H1 (cell line): ENCODE measurements at regions not wholly inside any gene's neighbourhood (a gene's known extent, or its start where the extent isn't known, plus 50 kb on each side); places are given as distances from the start of the nearest gene placed in this dataset.

ENCODE experiments used
- CTCF ChIA-PET: fragments of 300-600 bp; sonication (Branson Sonifier 250); formaldehyde crosslinking; loops from one replicate; lab custom pipeline; 2021; ENCODE audit not compliant: partially characterized antibody; lab: Charles Lee
- POLR2A ChIA-PET: fragments of 300-600 bp; sonication (Branson Sonifier 250); formaldehyde crosslinking; loops from one replicate; lab custom pipeline; 2021; ENCODE audit warnings: inconsistent platforms; ENCODE audit not compliant: partially characterized antibody; lab: Charles Lee
- DNase-seq, 2 experiments: peaks; one replicate each; pipeline versions ENCODE4 v3.0.0 to v3.0.0-alpha.2; 2010 to 2022; ENCODE audit warnings: low spot score in 2 of 2, low read depth in 1 of 2, mixed read lengths in 1 of 2
- FAIRE-seq: peaks from 2 replicates; lab custom pipeline; 2011; peaks lifted over from hg19 to GRCh38; lab: Jason Lieb, UNC
- H2AFZ ChIP-seq: 2 replicates; pipeline ENCODE4 v1.8.1; 2012; ENCODE audit warnings: low read length, inconsistent platforms
- H2AK5ac ChIP-seq: 2 replicates; pipeline ENCODE4 v1.6.1; 2013; ENCODE audit warnings: low read depth, low read length
- H2BK120ac ChIP-seq: replicated peaks from 2 replicates; pipeline ENCODE3; 2013; ENCODE audit warnings: low read depth, low read length, inconsistent platforms
- H2BK12ac ChIP-seq: 2 replicates; pipeline ENCODE4 v1.6.1; 2013; ENCODE audit warnings: low read depth, low read length
- H2BK15ac ChIP-seq: 2 replicates; pipeline ENCODE4 v1.6.1; 2013; ENCODE audit warnings: low read length
- H2BK20ac ChIP-seq: 2 replicates; pipeline ENCODE4 v1.6.1; 2013; ENCODE audit warnings: low read length
- H2BK5ac ChIP-seq: 2 replicates; pipeline ENCODE4 v1.6.1; 2013; ENCODE audit warnings: low read depth, low read length
- H3K14ac ChIP-seq: 2 replicates; pipeline ENCODE4 v1.6.1; 2013; ENCODE audit warnings: inconsistent platforms; ENCODE audit not compliant: insufficient read length
- H3K18ac ChIP-seq: 2 replicates; pipeline ENCODE4 v1.6.1; 2013; ENCODE audit warnings: low read length; ENCODE audit errors: extremely low read depth
- H3K23ac ChIP-seq: 2 replicates; pipeline ENCODE4 v1.6.1; 2013; ENCODE audit warnings: inconsistent platforms; ENCODE audit not compliant: insufficient read length
- H3K23me2 ChIP-seq: 2 replicates; pipeline ENCODE4 v1.6.1; 2013; ENCODE audit warnings: low read depth, low read length
- H3K27ac ChIP-seq: 2 replicates; pipeline ENCODE4 v1.6.1; 2011; ENCODE audit warnings: low read depth, low read length, inconsistent platforms
- H3K27me3 ChIP-seq, 4 experiments: replicated peaks in 1 of 4; 1 replicate in 1 of 4; 2 replicates in 3 of 4; pipeline versions ENCODE4 v1.6.1 to v1.8.1; 2011 to 2013; ENCODE audit warnings: low read length in 3 of 4, mild to moderate bottlenecking in 3 of 4, inconsistent platforms in 2 of 4, mixed read lengths in 2 of 4, moderate library complexity in 1 of 4; ENCODE audit not compliant: control insufficient read depth in 3 of 4, insufficient read depth in 3 of 4; ENCODE audit errors: extremely low read depth in 1 of 4
- H3K36me3 ChIP-seq, 4 experiments: 2 replicates each; pipeline versions ENCODE4 v1.6.1 to v1.8.1; 2011 to 2013; ENCODE audit warnings: mild to moderate bottlenecking in 4 of 4, low read length in 3 of 4, moderate library complexity in 2 of 4, control low read depth in 1 of 4, inconsistent platforms in 1 of 4; ENCODE audit not compliant: insufficient read depth in 4 of 4, control insufficient read depth in 2 of 4
- H3K4ac ChIP-seq: replicated peaks from 2 replicates; pipeline ENCODE3; 2013; ENCODE audit warnings: low read length, low read depth, mixed read lengths, inconsistent platforms; ENCODE audit not compliant: insufficient read length
- H3K4me1 ChIP-seq, 4 experiments: replicated peaks in 1 of 4; 1 replicate in 1 of 4; 2 replicates in 3 of 4; pipeline versions ENCODE4 v1.6.1 to v1.8.1; 2011 to 2013; ENCODE audit warnings: low read length in 3 of 4, inconsistent platforms in 2 of 4, mixed read lengths in 1 of 4; ENCODE audit not compliant: insufficient read depth in 4 of 4, control insufficient read depth in 3 of 4
- H3K4me2 ChIP-seq, 2 experiments: 2 replicates each; pipeline versions ENCODE4 v1.6.1 to v1.8.1; 2011 to 2013; ENCODE audit warnings: low read depth in 2 of 2, low read length in 2 of 2, control low read depth in 1 of 2, inconsistent platforms in 1 of 2, mild to moderate bottlenecking in 1 of 2; ENCODE audit not compliant: insufficient read depth in 1 of 2
- H3K4me3 ChIP-seq, 4 experiments: fragments of 200-600, 300-600 bp in 1 of 4; sonication (generic), shearing (Covaris generic), sonication (Bioruptor Twin) in 1 of 4; 2 replicates each; pipeline versions ENCODE4 v1.5.1 to v1.8.1; 2011 to 2016; ENCODE audit warnings: low read length in 4 of 4, low read depth in 3 of 4, control low read depth in 2 of 4, inconsistent platforms in 2 of 4, mild to moderate bottlenecking in 2 of 4, mixed read lengths in 1 of 4, moderate library complexity in 1 of 4; ENCODE audit not compliant: insufficient read depth in 2 of 4; ENCODE audit errors: extremely low read depth in 1 of 4
- H3K56ac ChIP-seq: replicated peaks from 2 replicates; pipeline ENCODE3; 2013; ENCODE audit warnings: low read depth, mild to moderate bottlenecking, mixed read lengths, low read length, inconsistent platforms; ENCODE audit not compliant: insufficient read length
- H3K79me1 ChIP-seq: 2 replicates; pipeline ENCODE4 v1.6.1; 2013; ENCODE audit warnings: low read depth, low read length, control low read depth
- H3K79me2 ChIP-seq, 2 experiments: 2 replicates each; pipeline versions ENCODE4 v1.6.1 to v1.8.1; 2012 to 2013; ENCODE audit warnings: low read length in 2 of 2, mild to moderate bottlenecking in 2 of 2, inconsistent platforms in 1 of 2; ENCODE audit not compliant: insufficient read depth in 2 of 2, control insufficient read depth in 1 of 2
- H3K9ac ChIP-seq, 4 experiments: replicated peaks in 1 of 4; 1 replicate in 1 of 4; 2 replicates in 3 of 4; pipeline versions ENCODE4 v1.6.1 to v1.8.1; 2011 to 2013; ENCODE audit warnings: low read depth in 3 of 4, low read length in 3 of 4, control low read depth in 2 of 4, mild to moderate bottlenecking in 2 of 4, moderate library complexity in 2 of 4, inconsistent platforms in 1 of 4; ENCODE audit errors: extremely low read depth in 1 of 4
- H3K9me3 ChIP-seq, 2 experiments: 2 replicates each; pipeline versions ENCODE4 v1.6.1 to v1.8.1; 2012 to 2013; ENCODE audit warnings: mild to moderate bottlenecking in 2 of 2, moderate library complexity in 2 of 2, control low read depth in 1 of 2, inconsistent platforms in 1 of 2, low read depth in 1 of 2, low read length in 1 of 2, mixed read lengths in 1 of 2; ENCODE audit not compliant: insufficient read depth in 2 of 2
- H4K20me1 ChIP-seq, 2 experiments: replicated peaks in 1 of 2; 2 replicates each; pipeline versions ENCODE3 to v1.8.1; 2011 to 2013; ENCODE audit warnings: inconsistent platforms in 2 of 2, low read length in 2 of 2, mild to moderate bottlenecking in 1 of 2; ENCODE audit not compliant: insufficient read depth in 2 of 2, control insufficient read depth in 1 of 2
- H4K5ac ChIP-seq: 2 replicates; pipeline ENCODE4 v1.6.1; 2013; ENCODE audit warnings: low read length, low read depth, mixed read lengths, inconsistent platforms; ENCODE audit not compliant: insufficient read length
- H4K8ac ChIP-seq: 2 replicates; pipeline ENCODE4 v1.8.0; 2013; ENCODE audit warnings: mild to moderate bottlenecking, moderate library complexity, low read length, inconsistent platforms; ENCODE audit not compliant: insufficient read depth; ENCODE audit errors: extremely low read depth
- H4K91ac ChIP-seq: replicated peaks from 2 replicates; pipeline ENCODE3; 2013; ENCODE audit warnings: low read length, mixed read lengths, inconsistent platforms; ENCODE audit not compliant: insufficient read length
- EZH2 ChIP-seq: fragments of 200-600 bp; sonication (generic); IDR thresholded peaks from 2 replicates; pipeline ENCODE4 v1.7.1; 2012; ENCODE audit warnings: low read depth, mild to moderate bottlenecking, moderate library complexity, low read length, inconsistent platforms; ENCODE audit not compliant: severe bottlenecking
- SP2 ChIP-seq: IDR thresholded peaks from 2 replicates; pipeline ENCODE4 v1.6.1; 2012; ENCODE audit warnings: mild to moderate bottlenecking, low read length, inconsistent platforms
- WGBS, 2 experiments: shearing (Covaris generic) in 1 of 2; methylation state at CpG; one replicate each; pipeline versions ENCODE4 v1.1.6 to v1.1.7; 2013 to 2015; ENCODE audit warnings: low lambda C conversion rate in 2 of 2, mixed read lengths in 2 of 2, inconsistent platforms in 1 of 2, low coverage in 1 of 2, missing lambda C conversion rate in 1 of 2; ENCODE audit not compliant: insufficient replicate concordance in 2 of 2, insufficient coverage in 1 of 2, insufficient read length in 1 of 2; ENCODE audit errors: extremely low coverage in 1 of 2, missing lambda C conversion rate in 1 of 2; 5-methylcytosine and 5-hydroxymethylcytosine counted together
- TF ChIP-seq, protein P1 (sequence below): IDR thresholded peaks from 2 replicates; pipeline ENCODE4 v1.6.1; 2012; ENCODE audit warnings: inconsistent platforms

GRCh38 chr11:96697466-96697865 lies 307.7 kb downstream of the JRKL start:
- no peak overlapping the region for H4K91ac ChIP-seq
- no peaks in the 10 kb centered on the region for H3K9me3 ChIP-seq
- no peaks in the 10 kb centered on the region for H3K79me1 ChIP-seq
- no peak overlapping the region for H4K8ac ChIP-seq
- H3K4me1 ChIP-seq = no peaks in the 10 kb centered on the region
- CTCF ChIA-PET = no interaction called here
- no peak overlapping the region for H3K14ac ChIP-seq
- no peaks in the 10 kb centered on the region for H3K79me2 ChIP-seq
- H3K23me2 ChIP-seq = no peaks in the 10 kb centered on the region
- H3K23ac ChIP-seq = no peak overlapping the region
- H3K36me3 ChIP-seq = no peaks in the 10 kb centered on the region
- TF ChIP-seq SP2 = no peak
- TF ChIP-seq EZH2 = no peak
- TF ChIP-seq, protein P1, sequence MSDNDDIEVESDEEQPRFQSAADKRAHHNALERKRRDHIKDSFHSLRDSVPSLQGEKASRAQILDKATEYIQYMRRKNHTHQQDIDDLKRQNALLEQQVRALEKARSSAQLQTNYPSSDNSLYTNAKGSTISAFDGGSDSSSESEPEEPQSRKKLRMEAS = no peak
- TF ChIP-seq, all 59 proteins: peak for 0
- Histone ChIP-seq H3K27me3 (peaks cover 11 to 35% (median 23%) of the 10 kb centered on the region in 4 experiments), H2AFZ (no peak overlapping the region), H4K20me1 (no peaks in the 10 kb centered on the region), H3K9ac (no peak overlapping the region), H3K4ac (no peak overlapping the region), H2BK20ac (no peak overlapping the region), H3K27ac (no peak overlapping the region), H2BK5ac (no peak overlapping the region), H2BK120ac (no peak overlapping the region), H3K56ac (no peak overlapping the region), H3K18ac (no peak overlapping the region), H3K4me2 (no peak overlapping the region), H3K4me3 (no peak overlapping the region), H2AK5ac (no peak overlapping the region), H2BK15ac (no peak overlapping the region), H4K5ac (no peak overlapping the region), H2BK12ac (no peak overlapping the region)
- POLR2A ChIA-PET = no interaction called here
- DNase-seq = no peak
- FAIRE-seq = no peak
- WGBS, 2 experiments = 93% methylated on average over 3 of the region's 3 CpGs; no CpG with 5 or more reads in 1 of the 2 experiments
